NCI-H2029 treated with DMSO at 0.1 percent for 48 hours (cell line): ENCODE measurements at regions not wholly inside any gene's neighbourhood (a gene's known extent, or its start where the extent isn't known, plus 50 kb on each side); places are given as distances from the start of the nearest gene placed in this dataset.
"Not testable (repeated sequence)": the region's sequence is repeated elsewhere in the genome, so short reads cannot be mapped to it uniquely, and the experiment has no call there.

Experiments
- DNase-seq: peaks from one replicate; lab custom pipeline; 2025; lab: John Stamatoyannopoulos, UW

DNA sequence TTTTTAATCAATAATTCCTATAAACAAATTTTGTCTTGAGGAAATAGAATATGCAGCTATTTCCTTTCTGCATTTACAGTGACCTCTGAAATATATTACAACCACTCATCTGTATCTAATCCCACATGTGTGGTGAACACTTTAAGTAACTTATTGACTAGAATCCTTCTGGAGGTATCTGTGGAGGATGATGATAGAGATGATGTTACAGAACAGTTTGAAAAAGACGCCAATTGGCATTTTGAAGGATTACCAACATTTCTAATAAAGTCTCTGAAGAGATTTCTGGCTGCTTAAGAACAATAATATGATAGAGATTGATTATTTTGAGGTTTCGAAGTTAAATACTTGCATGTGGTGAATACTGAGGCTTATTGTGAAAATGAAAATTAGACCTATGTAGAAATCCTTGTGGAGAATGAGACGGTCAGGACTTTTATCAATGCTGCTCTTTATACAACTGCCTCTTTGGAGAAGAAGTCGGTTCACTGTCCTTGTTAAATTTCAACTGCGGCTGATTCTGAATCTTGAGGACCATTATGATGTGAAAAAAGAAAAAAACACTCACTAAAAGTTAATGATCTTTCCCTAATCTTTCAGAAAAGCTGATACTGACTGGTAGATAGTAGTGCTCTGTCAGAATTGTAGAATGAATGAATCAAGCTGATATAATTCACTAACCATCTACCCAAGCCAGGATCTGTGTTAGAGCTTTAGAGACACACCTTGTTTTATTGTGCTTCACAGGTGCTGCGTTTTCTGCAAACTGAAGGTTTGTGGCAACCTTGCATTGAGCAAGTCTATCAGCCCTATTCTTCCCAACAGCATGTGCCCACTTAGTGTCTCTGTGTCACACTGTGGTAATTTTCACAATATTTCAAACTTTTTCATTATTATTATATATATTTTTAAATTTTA is 204.7 kb downstream of the SPRY1 start:
- no peak for DNase-seq

DNA sequence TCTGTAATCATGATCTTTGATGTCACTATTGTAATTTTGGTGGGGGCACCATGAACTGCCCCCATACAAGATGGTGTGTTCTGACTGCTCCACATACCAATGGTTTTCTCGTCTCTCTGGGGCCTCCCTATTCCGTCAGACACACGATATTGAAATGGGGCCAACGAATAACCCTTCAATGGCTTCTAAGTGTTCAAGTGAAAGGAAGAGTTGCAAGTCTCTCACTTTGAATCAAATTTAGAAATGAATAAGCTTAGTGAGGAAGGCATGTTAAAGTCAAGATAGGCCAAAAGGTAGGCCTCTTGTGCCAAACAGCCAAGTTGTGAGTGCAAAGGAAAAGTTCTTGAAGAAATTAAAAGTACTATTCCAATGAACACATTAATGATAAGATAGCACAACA is 205.4 kb downstream of the SPRY1 start:
- no peak for DNase-seq

DNA sequence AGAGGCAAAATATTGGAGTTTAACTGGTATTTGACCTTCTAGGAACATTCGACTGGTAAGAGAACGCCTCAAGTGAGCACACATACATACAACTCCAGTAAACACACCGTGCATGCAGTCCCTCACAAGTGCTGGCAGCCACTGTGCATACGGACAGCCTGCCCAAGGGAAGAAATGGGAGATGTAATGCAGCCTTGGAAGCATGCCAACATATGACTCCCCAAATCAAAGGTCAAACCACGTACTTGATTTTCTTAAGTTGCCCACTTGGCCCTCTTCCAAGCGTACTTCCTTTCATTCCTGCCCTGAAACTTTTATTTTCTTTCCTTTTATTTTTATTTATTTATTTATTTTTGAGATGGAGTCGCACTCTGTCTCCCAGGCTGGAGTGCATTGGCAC is 206.6 kb downstream of the SPRY1 start:
- DNase-seq: no peak

DNA sequence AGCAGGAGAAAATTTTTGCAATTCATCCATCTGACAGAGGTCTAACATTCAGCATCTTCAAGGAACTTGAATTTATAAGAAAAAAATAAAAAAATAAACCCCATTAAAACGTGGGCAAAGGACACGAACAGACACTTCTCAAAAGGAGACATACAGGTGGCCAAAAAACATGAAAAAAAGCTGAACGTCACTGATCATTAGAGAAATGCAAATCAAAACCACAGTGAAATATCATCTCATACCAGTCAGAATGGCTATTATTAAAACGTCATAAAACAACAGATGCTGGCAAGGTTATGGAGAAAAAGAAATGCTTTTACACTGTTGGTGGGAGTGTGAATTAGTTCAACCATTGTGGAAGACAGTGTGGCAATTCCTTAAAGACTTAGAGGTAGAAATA is 209.2 kb downstream of the SPRY1 start:
- DNase-seq: not testable (repeated sequence)

DNA sequence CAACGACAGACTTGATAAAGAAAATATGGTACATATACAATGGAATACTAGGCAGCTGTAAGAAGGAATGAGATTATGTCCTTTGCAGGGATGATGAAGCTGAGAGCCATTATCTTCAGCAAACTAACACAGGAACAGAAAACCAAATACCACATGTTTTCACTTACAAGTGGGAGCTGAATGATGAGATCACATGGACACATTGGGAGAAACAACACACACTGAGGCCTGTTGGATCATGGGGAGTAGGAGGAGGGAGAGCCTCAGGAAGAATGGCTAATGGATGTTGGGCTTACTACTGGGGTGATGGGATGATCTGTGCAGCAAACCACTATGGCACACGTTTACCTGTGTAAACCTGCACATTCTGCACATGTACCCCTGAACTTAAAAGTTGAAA is 209.7 kb downstream of the SPRY1 start:
- no peak for DNase-seq

DNA sequence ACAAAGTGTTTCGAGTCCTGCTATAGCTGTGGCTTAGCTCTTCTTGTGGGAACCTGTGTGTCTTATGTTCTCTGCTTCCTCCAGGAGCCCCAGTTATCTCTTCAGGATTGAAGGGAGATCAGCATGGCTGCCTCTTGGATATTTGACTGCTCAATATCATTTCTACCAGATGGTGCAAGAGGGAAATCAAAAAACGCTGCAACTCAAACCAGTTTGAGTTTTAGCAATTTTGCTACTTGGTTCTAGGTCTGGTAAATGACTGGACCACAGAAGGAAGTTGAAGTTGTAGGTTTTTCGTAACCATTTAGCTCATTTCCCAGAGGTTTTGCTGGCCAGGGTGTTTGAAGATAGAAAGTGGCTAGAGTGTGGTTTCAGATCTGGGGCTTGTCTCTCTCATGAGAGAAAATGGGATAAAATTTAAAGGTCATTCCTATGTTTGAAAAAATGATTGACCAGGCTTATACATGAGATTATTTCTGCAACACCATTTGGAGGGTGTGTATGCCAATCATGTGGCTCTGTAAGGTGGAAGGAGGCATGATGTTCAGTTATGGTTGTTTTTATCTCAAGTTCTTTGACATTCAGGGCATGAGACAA is 210.4 kb downstream of the SPRY1 start:
- DNase-seq: no peak

DNA sequence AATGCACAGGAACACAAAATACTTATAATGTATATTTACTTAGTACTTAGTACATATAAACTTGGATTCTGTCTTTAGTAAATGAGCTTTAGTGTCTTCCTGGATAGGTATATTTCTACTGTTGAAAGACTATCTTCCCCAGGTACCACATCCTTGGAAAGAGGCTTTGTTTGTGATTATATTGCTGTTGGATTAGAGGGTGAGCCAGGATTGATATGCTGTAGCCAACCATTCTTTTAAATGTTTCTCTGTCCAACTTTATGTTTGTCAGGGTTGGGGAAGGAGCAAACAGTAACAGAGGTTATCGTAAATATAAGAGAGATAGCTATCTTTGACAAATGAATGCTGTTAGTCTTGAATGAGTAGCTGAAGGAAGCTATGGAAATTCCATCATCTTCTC is 213.2 kb downstream of the SPRY1 start:
- no peak for DNase-seq

DNA sequence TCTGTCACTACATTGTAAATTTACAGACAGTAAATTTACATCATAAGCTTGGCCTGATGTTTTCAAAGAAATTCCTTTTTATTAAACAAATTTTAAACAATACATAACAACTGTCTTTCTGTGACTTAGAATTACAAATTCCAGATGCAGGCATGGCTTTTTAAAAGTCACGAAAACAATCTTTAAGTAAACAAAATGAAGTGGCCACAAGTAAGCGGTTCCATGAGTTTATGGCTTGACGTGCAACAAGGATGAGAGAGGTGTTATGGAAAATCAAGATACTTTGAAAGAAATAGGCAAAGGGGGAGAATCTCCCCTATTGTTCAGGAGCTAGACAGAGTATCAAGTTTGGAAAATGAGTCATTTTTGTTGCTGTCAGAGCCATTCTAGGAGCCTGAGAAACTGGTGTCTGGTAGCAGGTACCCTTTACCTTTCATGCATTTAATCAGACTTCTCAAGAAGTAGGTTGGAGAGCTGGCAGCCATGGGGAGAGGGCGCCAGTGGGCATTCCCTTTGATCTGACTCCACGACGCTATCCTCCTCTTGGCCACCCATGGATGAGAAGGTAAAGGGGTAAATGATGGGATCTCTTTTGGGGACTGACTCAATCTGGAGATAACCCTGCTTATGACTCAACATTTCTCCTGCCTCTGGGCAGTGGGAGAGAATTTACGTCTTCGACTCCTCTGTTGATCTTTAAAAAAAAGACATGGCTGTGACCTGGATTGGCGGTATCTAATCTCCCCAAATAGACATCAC is 217.2 kb downstream of the SPRY1 start:
- no peak for DNase-seq

DNA sequence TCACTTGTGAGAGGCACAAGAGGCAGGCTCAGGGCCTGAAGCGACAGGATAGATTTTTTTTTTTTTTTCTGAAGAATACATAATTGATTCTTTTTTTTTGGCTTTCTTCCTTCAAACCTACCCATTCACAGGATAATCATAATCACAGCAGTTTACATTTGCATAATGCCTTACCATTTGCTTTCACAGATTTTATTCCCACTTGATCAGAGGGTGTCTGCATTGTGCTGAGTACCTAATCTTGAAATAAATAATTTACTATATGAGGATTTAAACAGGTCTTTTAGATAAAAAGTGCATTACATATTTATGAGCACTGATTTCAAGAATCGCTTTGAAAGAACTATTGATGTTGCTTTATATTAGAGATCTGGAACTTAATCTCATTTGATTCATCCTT is 219.3 kb downstream of the SPRY1 start:
- DNase-seq: no peak

DNA sequence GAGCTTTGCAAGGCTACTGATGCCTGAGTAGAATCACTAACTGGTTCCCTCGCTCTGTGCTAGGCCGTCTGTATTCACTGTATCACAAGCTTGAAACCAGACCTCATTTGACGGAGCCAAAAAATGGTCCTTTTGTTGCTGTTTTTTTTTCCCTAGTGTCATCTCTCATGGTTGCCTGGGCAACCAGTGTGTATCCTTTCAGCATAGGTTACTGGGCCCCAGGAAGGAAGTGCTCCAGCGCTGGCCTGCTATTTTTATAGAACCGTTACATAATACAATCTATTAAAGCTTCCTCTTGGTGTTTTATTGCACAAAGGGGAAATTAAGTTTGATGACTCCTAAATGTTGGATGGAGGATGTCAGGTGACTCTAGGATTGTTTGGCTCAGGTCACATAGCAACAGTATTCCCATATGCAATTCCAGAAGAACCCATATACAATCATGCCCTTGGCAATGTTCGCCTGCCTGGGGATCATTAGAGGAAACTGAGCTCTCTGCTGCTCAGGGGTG is 220.4 kb downstream of the SPRY1 start:
- DNase-seq: peak; percentile 55

DNA sequence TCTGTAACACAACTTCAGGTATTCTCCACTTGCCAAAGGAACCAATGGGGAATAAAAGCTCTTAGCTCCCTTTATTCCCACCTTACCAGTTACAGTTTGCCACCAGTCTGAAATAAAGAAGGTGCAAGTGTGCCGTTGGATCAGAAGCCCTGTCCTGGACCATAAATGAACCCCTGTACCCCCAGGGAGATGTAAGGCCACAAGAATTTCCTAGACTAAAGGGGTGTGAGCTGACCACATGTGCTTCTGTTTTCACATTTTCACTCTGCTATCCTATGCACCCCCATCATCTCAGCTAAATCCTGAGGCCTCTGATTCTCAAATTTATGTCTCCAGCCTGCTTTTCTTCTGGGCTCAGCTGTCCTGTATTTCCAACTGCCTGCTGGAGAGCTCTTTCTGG is 221.2 kb downstream of the SPRY1 start:
- no peak for DNase-seq

DNA sequence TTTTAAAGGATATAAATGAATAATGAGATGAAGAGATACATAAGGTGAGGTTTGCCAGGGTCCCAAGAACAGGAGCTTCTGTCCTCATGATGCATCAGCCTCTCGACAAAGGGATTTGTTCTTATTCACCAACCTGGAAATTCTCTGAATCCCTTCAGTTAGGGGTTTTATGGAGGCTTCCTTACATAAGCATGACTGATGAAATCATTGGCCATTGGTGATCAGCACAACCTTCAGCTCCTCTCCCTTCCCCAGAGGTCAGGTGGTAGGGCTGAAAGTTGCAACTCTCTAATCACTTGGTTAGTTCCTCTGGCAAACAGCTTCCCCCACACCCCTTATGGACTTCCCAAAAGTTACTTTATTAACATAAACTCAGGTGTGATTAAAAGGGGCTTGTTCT is 222.0 kb downstream of the SPRY1 start:
- no peak for DNase-seq

DNA sequence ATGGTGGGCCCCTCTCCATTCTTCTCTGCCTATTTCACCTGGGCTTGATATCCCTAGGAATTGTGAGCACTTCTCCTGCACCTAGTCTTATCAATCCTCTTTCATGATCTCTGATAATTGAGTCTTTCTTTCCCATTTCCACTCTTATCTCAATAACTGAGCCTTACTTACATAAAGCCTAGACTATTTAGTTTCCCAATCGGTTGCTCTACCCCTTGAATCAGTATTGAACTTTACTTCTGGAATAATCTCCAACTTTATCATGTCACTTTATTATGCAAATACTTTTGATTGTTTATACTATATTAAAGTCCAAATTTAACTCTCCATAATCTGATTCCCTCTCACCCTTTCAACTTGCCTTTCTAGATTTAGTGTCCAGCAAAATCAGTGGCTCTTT is 222.7 kb downstream of the SPRY1 start:
- no peak for DNase-seq

DNA sequence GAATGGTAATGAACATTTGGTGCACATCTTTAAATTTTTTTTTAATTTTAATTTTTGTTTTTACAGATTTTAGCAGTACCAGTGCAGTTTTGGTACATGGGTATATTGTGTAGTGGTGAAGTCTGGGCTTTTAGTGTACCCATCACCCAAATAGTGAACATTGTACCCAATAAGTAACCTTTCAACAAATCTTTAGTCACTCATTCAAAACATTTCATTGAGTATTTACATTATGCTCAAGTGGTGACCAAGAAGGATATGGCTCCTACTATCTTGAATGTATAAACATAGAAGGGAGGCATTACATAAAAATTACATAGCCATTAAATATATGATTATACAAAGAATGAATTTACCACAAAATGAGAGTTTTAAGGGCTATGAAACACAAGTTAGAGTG is 223.3 kb downstream of the SPRY1 start:
- no peak for DNase-seq

DNA sequence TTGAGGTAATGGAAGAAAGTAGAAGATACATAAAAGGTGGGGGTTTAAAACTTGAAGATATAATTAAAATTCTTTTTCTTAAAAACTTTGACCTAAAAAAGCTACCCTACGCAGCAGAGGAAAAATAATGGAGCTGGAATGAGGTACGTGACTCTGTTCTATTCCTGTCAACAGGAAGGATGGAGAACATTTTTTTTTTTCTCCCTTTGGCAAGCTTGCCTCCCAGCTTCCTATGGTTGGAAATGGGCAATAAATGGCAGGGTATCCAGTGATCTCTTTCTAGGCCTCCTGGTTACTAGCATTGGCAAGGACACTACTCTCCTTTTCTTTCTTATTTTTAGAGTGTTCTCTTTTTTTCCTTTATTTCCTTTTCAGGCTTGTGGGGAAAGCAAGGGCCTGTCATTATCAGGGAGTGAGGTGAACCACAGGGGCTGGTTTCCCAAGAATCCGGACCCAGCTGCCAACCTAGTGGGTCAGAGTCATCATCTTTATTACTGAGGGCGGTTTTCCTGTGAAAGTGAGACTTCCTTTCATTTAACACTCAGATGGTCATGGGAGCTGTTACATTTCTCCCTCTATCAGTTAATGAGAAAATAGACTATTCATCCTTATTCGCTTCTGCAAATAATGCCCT is 224.6 kb downstream of the SPRY1 start:
- no peak for DNase-seq

DNA sequence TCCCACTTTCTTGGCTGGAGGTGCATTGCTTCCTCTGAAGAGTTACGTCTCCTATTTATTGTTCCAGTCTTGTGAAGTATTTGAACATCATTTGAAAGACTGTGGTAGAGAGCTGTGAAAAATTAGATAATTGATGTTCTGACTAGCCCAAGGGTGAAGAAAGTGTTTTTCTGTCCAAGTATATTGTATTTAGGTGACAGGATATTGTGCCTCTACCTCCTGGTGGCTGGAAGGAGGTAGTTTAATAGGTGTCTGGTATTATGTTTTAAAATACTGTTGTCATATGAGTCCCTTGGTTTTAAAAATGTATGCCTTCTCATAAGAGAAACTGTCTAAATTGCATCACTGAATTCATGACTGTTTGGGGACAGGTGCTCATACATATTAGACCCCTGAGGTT is 226.0 kb downstream of the SPRY1 start:
- DNase-seq: no peak

DNA sequence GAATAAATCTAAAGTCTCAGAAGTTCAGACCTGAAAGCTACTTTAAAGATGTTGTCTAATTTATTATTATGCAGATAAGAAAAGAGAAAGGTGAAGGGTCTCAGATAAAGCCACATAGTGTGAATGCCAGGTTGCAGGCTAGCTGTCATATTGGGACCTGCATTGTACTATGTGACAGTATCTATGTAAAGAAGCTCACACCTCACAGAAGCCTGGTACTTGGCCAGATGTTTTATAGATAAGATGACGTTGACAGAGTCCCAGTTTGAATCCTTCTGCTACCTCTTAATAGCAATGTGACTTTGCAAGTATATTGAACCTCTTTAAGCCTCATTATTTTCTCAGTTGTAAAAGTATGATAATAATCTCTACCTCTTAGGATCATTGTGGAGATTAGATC is 227.0 kb downstream of the SPRY1 start:
- no peak for DNase-seq

DNA sequence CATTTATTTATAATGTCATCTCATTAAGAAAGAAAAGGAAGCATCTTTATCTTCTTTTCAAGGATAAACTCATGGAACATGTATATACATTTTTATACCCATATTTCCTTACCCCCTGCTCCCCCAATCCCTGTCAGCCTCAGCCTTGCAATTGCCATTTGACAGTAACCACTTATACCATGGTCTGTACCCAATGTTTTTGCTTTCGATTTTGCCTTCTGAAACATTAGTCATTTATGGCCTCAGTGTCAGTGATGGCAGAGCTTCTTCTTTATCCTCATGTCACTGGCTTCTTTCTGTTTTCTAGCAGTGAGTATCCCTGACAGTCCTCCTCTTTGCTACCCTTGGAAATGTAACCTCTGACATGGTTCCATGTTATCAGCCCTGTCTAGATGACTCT is 228.4 kb downstream of the SPRY1 start:
- no peak for DNase-seq

DNA sequence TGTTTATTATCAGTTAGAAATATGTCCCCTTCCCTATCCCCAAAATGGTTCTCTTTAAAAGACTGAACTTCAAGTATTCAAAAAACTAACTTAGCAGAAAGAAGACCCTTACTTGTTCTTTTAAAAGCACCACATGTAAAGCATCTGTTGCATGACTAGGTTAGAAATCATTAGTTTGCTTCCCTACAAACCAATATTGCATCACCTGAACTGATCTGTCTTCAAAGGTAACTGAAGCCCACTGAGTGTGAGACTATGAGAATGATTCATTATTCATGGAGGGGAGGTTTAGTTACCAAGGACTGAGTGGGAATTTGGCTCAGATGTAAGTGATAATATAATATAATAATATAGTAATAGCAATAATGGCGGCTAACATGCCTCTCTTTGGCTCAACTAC is 231.7 kb downstream of the SPRY1 start:
- DNase-seq: no peak

DNA sequence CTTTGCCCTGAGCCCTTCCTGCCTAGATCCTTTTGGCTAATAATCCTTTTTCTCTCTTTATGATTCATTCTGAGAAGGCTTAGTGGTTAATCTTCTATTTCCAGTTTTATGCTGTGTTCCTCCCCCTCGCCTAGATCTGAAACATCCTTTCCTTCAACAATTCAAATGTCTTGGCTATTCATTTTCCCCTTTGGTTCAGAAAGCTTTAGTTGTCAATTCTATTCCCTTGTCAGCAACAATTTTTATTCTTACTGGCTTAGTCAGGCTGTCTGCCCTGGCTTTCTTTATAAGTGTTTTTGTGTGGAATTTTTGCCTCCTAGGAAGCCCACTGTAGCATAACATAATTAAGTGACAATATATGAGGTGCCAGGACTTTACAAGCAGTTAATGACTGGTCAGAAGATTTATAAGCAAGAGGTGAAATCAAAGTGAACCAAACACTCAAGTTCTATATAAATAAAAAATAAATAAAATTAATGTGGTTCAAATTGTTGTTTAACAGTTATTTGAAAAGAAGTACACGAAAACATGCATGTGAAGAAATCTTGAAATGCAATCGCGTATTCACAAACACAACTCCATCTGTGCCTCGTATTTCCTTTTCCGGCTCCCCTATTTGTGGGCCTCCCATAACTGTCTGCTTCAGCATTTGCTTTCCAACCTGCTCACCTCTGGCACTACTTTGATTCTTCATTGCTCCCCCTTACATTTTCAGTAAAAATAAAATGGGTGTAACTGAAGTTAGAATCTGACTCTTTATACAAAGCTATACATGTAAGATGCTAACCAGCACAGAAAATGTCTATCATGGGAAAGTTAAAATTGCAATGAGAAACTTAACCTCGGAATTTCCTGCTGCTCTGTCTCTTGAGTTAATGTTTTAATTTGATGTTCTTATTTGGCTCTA is 235.4 kb downstream of the SPRY1 start:
- DNase-seq: no peak

DNA sequence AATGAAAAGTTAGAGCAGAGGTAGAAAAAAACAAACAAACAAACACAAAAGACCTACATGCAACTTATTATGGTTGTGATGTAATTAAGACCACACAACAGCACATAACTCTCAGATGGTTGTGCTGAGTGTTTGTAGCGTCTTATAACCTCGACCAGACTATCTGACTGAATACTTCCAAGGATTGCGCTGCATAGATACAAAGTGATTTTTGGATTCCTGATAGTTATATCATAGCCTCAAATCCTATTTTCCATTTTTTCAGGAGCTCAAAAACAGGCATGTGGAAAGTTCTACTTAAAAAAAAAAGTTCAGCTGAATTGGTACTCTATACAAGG is 236.1 kb downstream of the SPRY1 start:
- no peak for DNase-seq
